PC-3 (cell line): ENCODE measurements at regions not wholly inside any gene's neighbourhood (a gene's known extent, or its start where the extent isn't known, plus 50 kb on each side); places are given as distances from the start of the nearest gene placed in this dataset.

ENCODE experiments used
- ATAC-seq: fragments of 200-7000 bp; cut with Tn5 transposase; 2 replicates; pipeline ENCODE4 v1.9.1; 2020; ENCODE audit warnings: mild to moderate bottlenecking, moderate library complexity
- BruUV-seq: library from RNA; stranded (reverse); fragments of 400-500 nt; replicated peaks from 2 replicates; lab custom pipeline; 2021; lab: Mats Ljungman, UMichigan
- CTCF ChIA-PET: fragments of 300-600 bp; sonication (Branson Sonifier 250); formaldehyde crosslinking; loops from one replicate; lab custom pipeline; 2022; ENCODE audit warnings: antibody characterized with exemption; lab: Charles Lee
- POLR2A ChIA-PET: fragments of 300-600 bp; sonication (Branson Sonifier 250); formaldehyde crosslinking; loops from one replicate; lab custom pipeline; 2022; ENCODE audit warnings: antibody characterized with exemption; ENCODE audit not compliant: unreplicated experiment; lab: Charles Lee
- DNase-seq: peaks from one replicate; pipeline ENCODE4 v3.0.0-alpha.2; 2015
- H2AFZ ChIP-seq: fragments of 300-600 bp; sonication (generic); 2 replicates; pipeline ENCODE4 v1.6.0; 2016; ENCODE audit warnings: antibody characterized with exemption, low read length
- H3F3A ChIP-seq: fragments of 300-600 bp; sonication (generic); one replicate; pipeline ENCODE4 v1.6.0; 2017; ENCODE audit warnings: antibody characterized with exemption, low read length, control low read depth, mild to moderate bottlenecking; ENCODE audit not compliant: unreplicated experiment
- H3K27ac ChIP-seq: fragments of 300-600 bp; sonication (generic); 2 replicates; pipeline ENCODE4 v1.5.1; 2016; ENCODE audit warnings: mild to moderate bottlenecking, low read length
- H3K27me3 ChIP-seq: fragments of 300-600 bp; sonication (generic); 2 replicates; pipeline ENCODE4 v1.6.1; 2016; ENCODE audit warnings: low read length, mixed read lengths
- H3K36me3 ChIP-seq: fragments of 300-600 bp; sonication (generic); 2 replicates; pipeline ENCODE4 v1.6.1; 2016; ENCODE audit warnings: low read depth, mixed run types, low read length, mixed read lengths
- H3K4me1 ChIP-seq: fragments of 300-600 bp; sonication (generic); 2 replicates; pipeline ENCODE4 v1.5.1; 2016; ENCODE audit warnings: low read length; ENCODE audit not compliant: insufficient read depth
- H3K4me2 ChIP-seq: fragments of 300-600 bp; sonication (generic); 2 replicates; pipeline ENCODE4 v1.6.0; 2016; ENCODE audit warnings: low read length
- H3K4me3 ChIP-seq: fragments of 300-600 bp; sonication (generic); 2 replicates; pipeline ENCODE4 v1.5.1; 2016; ENCODE audit warnings: mild to moderate bottlenecking, low read length, mixed read lengths
- H3K79me2 ChIP-seq: fragments of 300-600 bp; sonication (generic); 2 replicates; pipeline ENCODE4 v1.6.1; 2017; ENCODE audit warnings: low read length, mixed read lengths
- H3K9ac ChIP-seq: fragments of 300-600 bp; sonication (generic); 2 replicates; pipeline ENCODE4 v1.6.0; 2016; ENCODE audit warnings: mild to moderate bottlenecking, low read length
- H3K9me2 ChIP-seq: fragments of 300-600 bp; sonication (generic); replicated peaks from 2 replicates; pipeline ENCODE4 v1.6.1; 2016; ENCODE audit warnings: mixed run types, low read length, mixed read lengths
- H3K9me3 ChIP-seq: fragments of 300-600 bp; sonication (generic); 2 replicates; pipeline ENCODE4 v1.6.1; 2016; ENCODE audit warnings: low read length, mixed read lengths
- H4K20me1 ChIP-seq: fragments of 300-600 bp; sonication (generic); 2 replicates; pipeline ENCODE4 v1.6.1; 2016; ENCODE audit warnings: low read length, mixed read lengths
- EZH2 ChIP-seq: fragments of 300-600 bp; sonication (generic); IDR thresholded peaks from one replicate; pipeline ENCODE4 v1.6.1; 2017; ENCODE audit warnings: antibody characterized with exemption, mild to moderate bottlenecking, low read length; ENCODE audit not compliant: unreplicated experiment
- EZH2phosphoT487 ChIP-seq: fragments of 300-600 bp; sonication (generic); IDR thresholded peaks from 2 replicates; pipeline ENCODE4 v1.6.1; 2018; ENCODE audit warnings: mild to moderate bottlenecking, antibody characterized with exemption, low read length, borderline replicate concordance
- intact Hi-C: fragments of 100-400 bp; cut with micrococcal nuclease; formaldehyde crosslinking; loops from 2 replicates; pipeline ENCODE4 v1.9.0; 2023
- TF ChIP-seq, protein P1 (sequence below): fragments of 300-600 bp; sonication (generic); conservative IDR thresholded peaks from 2 replicates; pipeline ENCODE4 v1.5.1; 2017; ENCODE audit warnings: antibody characterized with exemption, low read depth, mild to moderate bottlenecking, low read length

DNA sequence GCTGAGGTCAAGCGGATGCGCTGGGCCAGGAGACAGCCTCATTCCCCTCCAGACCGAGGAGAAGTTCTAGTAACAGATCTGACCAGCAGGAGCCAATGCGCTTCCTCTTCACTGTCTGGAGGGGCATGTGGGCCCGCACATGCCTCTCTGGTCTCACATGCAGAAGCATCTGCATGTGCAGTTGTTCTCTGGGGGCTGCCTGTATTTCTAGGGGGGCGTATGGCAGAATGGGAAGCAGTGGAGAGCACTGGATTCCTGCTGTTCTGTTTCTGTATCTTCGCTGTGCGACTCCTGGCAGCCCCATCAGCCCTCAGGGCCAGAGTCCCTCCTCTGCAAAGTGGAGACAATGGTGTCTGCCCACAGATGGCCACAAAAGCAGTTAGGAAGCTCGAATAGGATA is 170.4 kb upstream of the IQSEC1 start:
- H3K9me3 ChIP-seq, result no peaks in the 10 kb centered on the region
- no peak overlapping the region for H3K9ac ChIP-seq
- DNase-seq, result no peak
- H3F3A ChIP-seq, result no peaks in the 10 kb centered on the region
- H3K27me3 ChIP-seq, result no peaks in the 10 kb centered on the region
- intact Hi-C loops, result no loop called here
- no peak overlapping the region for H3K27ac ChIP-seq
- no peaks in the 10 kb centered on the region for H3K79me2 ChIP-seq
- ChIA-PET CTCF (no interaction called here), POLR2A (no interaction called here)
- H3K4me1 ChIP-seq, result peaks cover 13% of the 10 kb centered on the region; the same call in 1 of the 2 replicates
- H2AFZ ChIP-seq, result no peak overlapping the region
- H4K20me1 ChIP-seq, result no peaks in the 10 kb centered on the region
- H3K36me3 ChIP-seq, result 0 out of 2 replicates have a peak, but pooled peaks cover 2% of the 10 kb centered on the region
- H3K4me3 ChIP-seq, result no peak overlapping the region
- H3K9me2 ChIP-seq, result no peaks in the 10 kb centered on the region
- no peak overlapping the region for H3K4me2 ChIP-seq
- TF ChIP-seq, protein P1, sequence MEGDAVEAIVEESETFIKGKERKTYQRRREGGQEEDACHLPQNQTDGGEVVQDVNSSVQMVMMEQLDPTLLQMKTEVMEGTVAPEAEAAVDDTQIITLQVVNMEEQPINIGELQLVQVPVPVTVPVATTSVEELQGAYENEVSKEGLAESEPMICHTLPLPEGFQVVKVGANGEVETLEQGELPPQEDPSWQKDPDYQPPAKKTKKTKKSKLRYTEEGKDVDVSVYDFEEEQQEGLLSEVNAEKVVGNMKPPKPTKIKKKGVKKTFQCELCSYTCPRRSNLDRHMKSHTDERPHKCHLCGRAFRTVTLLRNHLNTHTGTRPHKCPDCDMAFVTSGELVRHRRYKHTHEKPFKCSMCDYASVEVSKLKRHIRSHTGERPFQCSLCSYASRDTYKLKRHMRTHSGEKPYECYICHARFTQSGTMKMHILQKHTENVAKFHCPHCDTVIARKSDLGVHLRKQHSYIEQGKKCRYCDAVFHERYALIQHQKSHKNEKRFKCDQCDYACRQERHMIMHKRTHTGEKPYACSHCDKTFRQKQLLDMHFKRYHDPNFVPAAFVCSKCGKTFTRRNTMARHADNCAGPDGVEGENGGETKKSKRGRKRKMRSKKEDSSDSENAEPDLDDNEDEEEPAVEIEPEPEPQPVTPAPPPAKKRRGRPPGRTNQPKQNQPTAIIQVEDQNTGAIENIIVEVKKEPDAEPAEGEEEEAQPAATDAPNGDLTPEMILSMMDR, result no peak
- TF ChIP-seq EZH2, result no peak
- no peak for TF ChIP-seq EZH2phosphoT487
- BruUV-seq, result no TSS peak
- no peak for ATAC-seq

DNA sequence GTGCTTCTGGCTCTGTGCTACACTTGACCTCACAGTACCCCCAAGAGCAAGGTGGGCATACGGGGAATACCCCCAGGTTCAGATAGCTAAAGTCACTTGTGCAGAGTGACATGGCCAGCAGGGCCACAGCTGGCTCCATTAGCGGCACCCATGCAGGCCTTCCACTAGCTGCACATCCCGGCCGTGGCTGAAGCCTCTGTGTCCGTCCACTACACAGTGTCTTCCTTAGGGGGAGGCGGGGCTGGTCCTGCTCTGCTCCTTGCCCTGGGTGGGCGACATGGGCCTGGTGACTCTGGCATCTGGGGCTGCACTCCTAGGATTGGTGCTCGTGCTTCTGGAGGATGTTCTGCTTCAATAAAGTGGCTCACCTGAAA is 169.1 kb upstream of the IQSEC1 start:
- Histone ChIP-seq H4K20me1 (no peaks in the 10 kb centered on the region), H2AFZ (no peak overlapping the region), H3K4me3 (no peak overlapping the region), H3K4me2 (no peak overlapping the region), H3K27ac (no peak overlapping the region), H3K9me3 (no peaks in the 10 kb centered on the region), H3K9ac (no peak overlapping the region), H3K36me3 (0 out of 2 replicates have a peak, but pooled peaks cover 2% of the 10 kb centered on the region), H3K9me2 (no peaks in the 10 kb centered on the region), H3F3A (no peaks in the 10 kb centered on the region), H3K27me3 (no peaks in the 10 kb centered on the region), H3K4me1 (peaks cover 13% of the 10 kb centered on the region; the same call in 1 of the 2 replicates), H3K79me2 (no peaks in the 10 kb centered on the region)
- no TSS peak for BruUV-seq
- ATAC-seq (no peak), DNase-seq (no peak)
- POLR2A ChIA-PET, result interaction anchor here (0.5 kb wide), 1 partner anchor 36 kb away, joined by 29 read pairs; no protein-coding TSS in a partner anchor
- intact Hi-C loops, result no loop called here
- CTCF ChIA-PET, result no interaction called here
- TF ChIP-seq, protein P1, result no peak
- TF ChIP-seq EZH2 (no peak), EZH2phosphoT487 (no peak)

DNA sequence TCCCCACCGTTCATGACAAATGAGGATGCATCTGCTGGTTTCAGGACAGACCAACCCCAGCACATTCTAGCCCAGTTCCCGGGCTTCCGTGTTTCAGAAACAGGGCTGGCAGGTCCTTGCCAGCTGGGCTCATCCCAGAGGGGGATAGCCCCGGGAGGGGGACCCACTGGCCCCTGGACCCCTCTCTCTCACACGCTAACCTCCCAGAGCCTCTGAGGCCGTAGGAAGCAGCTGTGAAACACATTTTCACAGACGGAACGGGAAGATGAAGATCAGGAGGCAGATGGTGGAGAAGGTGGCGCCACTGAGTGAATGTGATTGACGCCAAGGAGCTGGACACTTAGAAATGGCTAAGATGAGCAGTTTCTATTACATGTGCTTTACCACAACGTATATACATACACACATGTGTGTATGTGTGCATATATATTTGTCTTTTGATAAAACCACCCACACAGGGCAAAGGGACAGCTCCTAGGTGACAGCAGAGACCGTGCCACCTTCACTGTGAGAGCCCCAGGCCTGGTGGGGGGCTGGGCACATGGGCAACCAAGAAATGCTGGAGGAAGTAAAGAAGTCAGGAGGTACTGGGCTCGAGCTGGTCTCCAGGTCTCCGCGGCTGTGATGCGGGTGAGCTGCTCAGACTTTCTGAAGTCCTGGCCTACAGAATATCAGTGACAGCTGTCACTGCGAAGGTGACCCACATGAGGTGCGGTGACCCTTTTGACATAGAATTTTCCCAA is 168.6 kb upstream of the IQSEC1 start:
- DNase-seq (no peak), ATAC-seq (no peak)
- H3F3A ChIP-seq, result no peaks in the 10 kb centered on the region
- BruUV-seq, result no TSS peak
- H3K9ac ChIP-seq, result no peak overlapping the region
- H2AFZ ChIP-seq, result no peak overlapping the region
- POLR2A ChIA-PET, result interaction anchor here (0.5 kb wide), 1 partner anchor 36 kb away, joined by 29 read pairs; no protein-coding TSS in a partner anchor
- no peak overlapping the region for H3K27ac ChIP-seq
- TF ChIP-seq EZH2phosphoT487 (no peak), EZH2 (no peak)
- TF ChIP-seq, protein P1, result peak; percentile 35
- H3K4me1 ChIP-seq, result peaks cover 13% of the 10 kb centered on the region; the same call in 1 of the 2 replicates
- CTCF ChIA-PET, result no interaction called here
- no peaks in the 10 kb centered on the region for H3K9me3 ChIP-seq
- 0 out of 2 replicates have a peak, but pooled peaks cover 2% of the 10 kb centered on the region for H3K36me3 ChIP-seq
- intact Hi-C loops, result no loop called here
- no peak overlapping the region for H3K4me3 ChIP-seq
- no peaks in the 10 kb centered on the region for H4K20me1 ChIP-seq
- no peak overlapping the region for H3K4me2 ChIP-seq
- H3K79me2 ChIP-seq, result no peaks in the 10 kb centered on the region
- no peaks in the 10 kb centered on the region for H3K27me3 ChIP-seq
- no peaks in the 10 kb centered on the region for H3K9me2 ChIP-seq
